ENCODE measurements at regions not wholly inside any gene's neighbourhood (a gene's known extent, or its start where the extent isn't known, plus 50 kb on each side); places are given as distances from the start of the nearest gene placed in this dataset.

GRCh38 chr2:7625392-7626138 is 708.4 kb downstream of the RNF144A start:
- no peak for TF ChIP-seq MAX (IDR thresholded peaks at IDR 0.05)
- TF ChIP-seq, protein P1, sequence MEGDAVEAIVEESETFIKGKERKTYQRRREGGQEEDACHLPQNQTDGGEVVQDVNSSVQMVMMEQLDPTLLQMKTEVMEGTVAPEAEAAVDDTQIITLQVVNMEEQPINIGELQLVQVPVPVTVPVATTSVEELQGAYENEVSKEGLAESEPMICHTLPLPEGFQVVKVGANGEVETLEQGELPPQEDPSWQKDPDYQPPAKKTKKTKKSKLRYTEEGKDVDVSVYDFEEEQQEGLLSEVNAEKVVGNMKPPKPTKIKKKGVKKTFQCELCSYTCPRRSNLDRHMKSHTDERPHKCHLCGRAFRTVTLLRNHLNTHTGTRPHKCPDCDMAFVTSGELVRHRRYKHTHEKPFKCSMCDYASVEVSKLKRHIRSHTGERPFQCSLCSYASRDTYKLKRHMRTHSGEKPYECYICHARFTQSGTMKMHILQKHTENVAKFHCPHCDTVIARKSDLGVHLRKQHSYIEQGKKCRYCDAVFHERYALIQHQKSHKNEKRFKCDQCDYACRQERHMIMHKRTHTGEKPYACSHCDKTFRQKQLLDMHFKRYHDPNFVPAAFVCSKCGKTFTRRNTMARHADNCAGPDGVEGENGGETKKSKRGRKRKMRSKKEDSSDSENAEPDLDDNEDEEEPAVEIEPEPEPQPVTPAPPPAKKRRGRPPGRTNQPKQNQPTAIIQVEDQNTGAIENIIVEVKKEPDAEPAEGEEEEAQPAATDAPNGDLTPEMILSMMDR (IDR thresholded peaks at IDR 0.05; ENCODE audit: low read depth, low read length, missing input control), result no peak
- TF ChIP-seq TAF1 (conservative IDR thresholded peaks at IDR 0.05), result no peak
- TF ChIP-seq EGR1 (IDR thresholded peaks at IDR 0.05; ENCODE audit: low read depth in 2 of 2), result no peak
- no peak for TF ChIP-seq RXRA (IDR thresholded peaks at IDR 0.05)
